ENCODE measurements at regions not wholly inside any gene's neighbourhood (a gene's known extent, or its start where the extent isn't known, plus 50 kb on each side); places are given as distances from the start of the nearest gene placed in this dataset.

GRCh38 chrX:39616098-39616729 lies 481.5 kb downstream of the BCOR start (continued):
- peak; percentile 10; the same call in 1 of the 2 replicates for TF ChIP-seq JUND (IDR thresholded peaks at IDR 0.05; ENCODE audit: borderline replicate concordance, low read depth, low read length)
- peak; percentile 12; the same call in 1 of the 3 replicates for TF ChIP-seq JUND (tag; IDR thresholded peaks at IDR 0.05; ENCODE audit: borderline replicate concordance, low read depth, low read length)
- peak; percentile 62 for TF ChIP-seq TAL1 (IDR thresholded peaks at IDR 0.05)
- TF ChIP-seq ZNF764 (CRISPR knock-in tag; IDR thresholded peaks at IDR 0.05; ENCODE audit: low read depth) = no peak
- no peak for TF ChIP-seq EGR1 (conservative IDR thresholded peaks at IDR 0.05)
- TF ChIP-seq ZNF24 (IDR thresholded peaks at IDR 0.05) = peak; percentile 59; the same call in 1 of the 2 replicates
- TF ChIP-seq SMARCA4 (IDR thresholded peaks at IDR 0.05) = 0 out of 2 replicates have a peak, but pooled peaks have one; percentile 46
- no peak for TF ChIP-seq STAG1 (CRISPR knock-in tag; IDR thresholded peaks at IDR 0.05; ENCODE audit: borderline replicate concordance)
- no peak for TF ChIP-seq ZC3H8 (IDR thresholded peaks at IDR 0.05)
- peak; percentile 47; the same call in 1 of the 2 replicates for TF ChIP-seq SOX6 (IDR thresholded peaks at IDR 0.05)
- TF ChIP-seq MTA1 (IDR thresholded peaks at IDR 0.05; ENCODE audit: borderline replicate concordance) = no peak
- no peak for TF ChIP-seq HDAC1 (IDR thresholded peaks at IDR 0.05)
- peak; percentile 86 for TF ChIP-seq SPI1 (IDR thresholded peaks at IDR 0.05; ENCODE audit: borderline replicate concordance, low read depth, low read length)
- TF ChIP-seq ARID1B (IDR thresholded peaks at IDR 0.05) = peak; percentile 73
- TF ChIP-seq TEAD1 (CRISPR knock-in tag; IDR thresholded peaks at IDR 0.05) = 0 out of 4 replicates have a peak, but pooled peaks of 1 of the 2 experiments have one; percentile 19
- no peak for TF ChIP-seq ESRRB (CRISPR knock-in tag; IDR thresholded peaks at IDR 0.05; ENCODE audit: borderline replicate concordance)
- TF ChIP-seq FOSL1 (tag; conservative IDR thresholded peaks at IDR 0.05) = 0 out of 2 replicates have a peak, but pooled peaks have one; percentile 16
- TF ChIP-seq, protein P1, sequence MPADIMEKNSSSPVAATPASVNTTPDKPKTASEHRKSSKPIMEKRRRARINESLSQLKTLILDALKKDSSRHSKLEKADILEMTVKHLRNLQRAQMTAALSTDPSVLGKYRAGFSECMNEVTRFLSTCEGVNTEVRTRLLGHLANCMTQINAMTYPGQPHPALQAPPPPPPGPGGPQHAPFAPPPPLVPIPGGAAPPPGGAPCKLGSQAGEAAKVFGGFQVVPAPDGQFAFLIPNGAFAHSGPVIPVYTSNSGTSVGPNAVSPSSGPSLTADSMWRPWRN (IDR thresholded peaks at IDR 0.05; ENCODE audit: low read depth) = peak; percentile 37; the same call in 1 of the 2 replicates
- no peak for TF ChIP-seq CREB3L1 (IDR thresholded peaks at IDR 0.05; ENCODE audit: borderline replicate concordance, low read depth)
- 0 out of 2 replicates have a peak, but pooled peaks have one; percentile 22 for TF ChIP-seq DPF2 (IDR thresholded peaks at IDR 0.05)
- TF ChIP-seq, protein P2, sequence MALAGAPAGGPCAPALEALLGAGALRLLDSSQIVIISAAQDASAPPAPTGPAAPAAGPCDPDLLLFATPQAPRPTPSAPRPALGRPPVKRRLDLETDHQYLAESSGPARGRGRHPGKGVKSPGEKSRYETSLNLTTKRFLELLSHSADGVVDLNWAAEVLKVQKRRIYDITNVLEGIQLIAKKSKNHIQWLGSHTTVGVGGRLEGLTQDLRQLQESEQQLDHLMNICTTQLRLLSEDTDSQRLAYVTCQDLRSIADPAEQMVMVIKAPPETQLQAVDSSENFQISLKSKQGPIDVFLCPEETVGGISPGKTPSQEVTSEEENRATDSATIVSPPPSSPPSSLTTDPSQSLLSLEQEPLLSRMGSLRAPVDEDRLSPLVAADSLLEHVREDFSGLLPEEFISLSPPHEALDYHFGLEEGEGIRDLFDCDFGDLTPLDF (CRISPR knock-in tag; IDR thresholded peaks at IDR 0.05) = no peak
- no peak for TF ChIP-seq RBM34 (IDR thresholded peaks at IDR 0.05; ENCODE audit: borderline replicate concordance, insufficient read depth, low read length)
- TF ChIP-seq ZNF695 (CRISPR knock-in tag; IDR thresholded peaks at IDR 0.05) = no peak
- TF ChIP-seq TCF3 (CRISPR knock-in tag; IDR thresholded peaks at IDR 0.05) = peak; percentile 68
- peak; percentile 36 for TF ChIP-seq CCNT2 (IDR thresholded peaks at IDR 0.05; ENCODE audit: borderline replicate concordance, extremely low read depth, insufficient read length, low read depth, low read length)
- TF ChIP-seq KLF16 (IDR thresholded peaks at IDR 0.05) = peak; percentile 65
- TF ChIP-seq JUNB (CRISPR knock-in tag; conservative IDR thresholded peaks at IDR 0.05) = no peak
- TF ChIP-seq TRIM24 (IDR thresholded peaks at IDR 0.05) = 0 out of 4 replicates have a peak, but pooled peaks of 1 of the 2 experiments have one; percentile 22
- no peak for TF ChIP-seq GATAD2A (IDR thresholded peaks at IDR 0.05)
